ENCODE measurements at regions not wholly inside any gene's neighbourhood (a gene's known extent, or its start where the extent isn't known, plus 50 kb on each side); places are given as distances from the start of the nearest gene placed in this dataset.

DNA sequence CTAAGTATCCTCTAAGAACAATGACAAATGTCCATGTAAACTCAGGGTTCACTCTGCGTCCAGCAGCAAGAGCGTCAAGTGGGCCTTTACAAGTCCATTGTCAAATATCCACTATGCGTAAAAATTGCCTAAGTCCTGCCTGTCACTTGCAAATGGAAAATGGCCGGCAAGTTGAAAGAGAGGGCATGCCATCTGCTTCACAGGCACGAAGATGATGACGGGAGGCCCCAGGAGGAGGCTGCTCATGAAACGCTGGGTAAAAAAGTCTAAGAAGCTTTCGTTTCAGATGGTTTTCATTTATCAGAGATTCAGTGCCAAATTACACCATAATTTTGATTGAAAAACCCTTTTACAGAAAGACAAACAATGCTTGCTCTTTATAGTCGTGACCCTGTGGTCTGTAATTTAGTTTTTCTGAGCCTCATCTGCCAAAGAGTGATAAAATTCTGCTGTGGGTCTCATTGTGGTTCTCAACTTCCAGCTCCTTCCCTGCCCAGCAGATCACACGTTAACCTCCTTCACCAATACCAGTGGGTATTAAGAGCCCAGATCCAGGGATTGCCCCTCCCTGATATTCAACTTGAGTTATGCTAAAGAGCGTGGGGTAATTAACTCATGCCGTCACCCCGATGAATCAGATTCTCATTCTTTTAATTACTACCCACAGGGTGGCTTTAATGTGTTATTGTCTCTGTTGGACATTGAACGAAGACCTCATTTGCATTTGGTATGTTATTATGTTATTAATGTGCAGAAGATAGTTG, 160.2 kb upstream of the ALKAL2 start:
- Histone ChIP-seq H3K27ac (replicated peaks) (no peak overlapping the region), H3K4me3 (no peak overlapping the region), H3K9me3 (replicated peaks) (no peaks in the 10 kb centered on the region), H3K4me1 (no peaks in the 10 kb centered on the region), H3K27me3 (ENCODE audit: low read depth) (peaks cover 84% of the 10 kb centered on the region), H3K36me3 (no peaks in the 10 kb centered on the region)
- TF ChIP-seq, protein P1, sequence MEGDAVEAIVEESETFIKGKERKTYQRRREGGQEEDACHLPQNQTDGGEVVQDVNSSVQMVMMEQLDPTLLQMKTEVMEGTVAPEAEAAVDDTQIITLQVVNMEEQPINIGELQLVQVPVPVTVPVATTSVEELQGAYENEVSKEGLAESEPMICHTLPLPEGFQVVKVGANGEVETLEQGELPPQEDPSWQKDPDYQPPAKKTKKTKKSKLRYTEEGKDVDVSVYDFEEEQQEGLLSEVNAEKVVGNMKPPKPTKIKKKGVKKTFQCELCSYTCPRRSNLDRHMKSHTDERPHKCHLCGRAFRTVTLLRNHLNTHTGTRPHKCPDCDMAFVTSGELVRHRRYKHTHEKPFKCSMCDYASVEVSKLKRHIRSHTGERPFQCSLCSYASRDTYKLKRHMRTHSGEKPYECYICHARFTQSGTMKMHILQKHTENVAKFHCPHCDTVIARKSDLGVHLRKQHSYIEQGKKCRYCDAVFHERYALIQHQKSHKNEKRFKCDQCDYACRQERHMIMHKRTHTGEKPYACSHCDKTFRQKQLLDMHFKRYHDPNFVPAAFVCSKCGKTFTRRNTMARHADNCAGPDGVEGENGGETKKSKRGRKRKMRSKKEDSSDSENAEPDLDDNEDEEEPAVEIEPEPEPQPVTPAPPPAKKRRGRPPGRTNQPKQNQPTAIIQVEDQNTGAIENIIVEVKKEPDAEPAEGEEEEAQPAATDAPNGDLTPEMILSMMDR (IDR thresholded peaks at IDR 0.05; ENCODE audit: borderline replicate concordance) = no peak
- no peak for DNase-seq
- intact Hi-C loops (cut with micrococcal nuclease) = no loop called here

- TF ChIP-seq, protein P1 (IDR thresholded peaks at IDR 0.05; ENCODE audit: borderline replicate concordance) = no peak
- Histone ChIP-seq H3K4me3 (no peak overlapping the region), H3K9me3 (replicated peaks) (no peaks in the 10 kb centered on the region), H3K27ac (replicated peaks) (no peak overlapping the region), H3K4me1 (no peaks in the 10 kb centered on the region), H3K27me3 (ENCODE audit: low read depth) (peaks cover 77% of the 10 kb centered on the region), H3K36me3 (no peaks in the 10 kb centered on the region)
- intact Hi-C loops (cut with micrococcal nuclease) = no loop called here
- DNase-seq = no peak
These were observed 159.2 kb upstream of the ALKAL2 start for GRCh38 chr2:446963-447530.

DNA sequence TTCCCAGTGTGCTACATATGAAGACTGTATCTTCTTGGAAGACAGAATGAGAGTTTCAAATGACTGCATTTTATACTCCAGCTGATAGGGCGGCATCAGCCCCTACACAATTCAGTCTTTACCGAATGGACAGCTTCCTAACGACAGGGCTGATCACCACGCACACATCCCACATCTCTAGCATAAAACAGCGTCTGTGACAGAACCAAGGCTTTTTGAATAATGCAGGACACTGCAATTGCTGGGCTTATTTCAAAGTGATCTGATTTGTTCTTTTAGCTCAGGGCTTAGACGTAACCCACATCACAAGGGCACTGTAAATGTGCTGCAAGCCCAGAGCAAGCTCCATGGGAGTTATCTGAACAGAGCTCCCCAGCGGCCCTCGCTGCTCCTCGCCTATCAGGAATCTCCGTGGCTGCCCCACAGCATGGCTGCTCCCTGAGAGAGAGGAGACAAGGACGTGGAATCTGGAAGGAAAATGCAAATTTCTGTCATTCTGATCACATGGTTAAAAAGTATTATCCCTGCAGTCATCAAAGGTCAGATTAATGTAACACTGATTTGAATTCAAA, 158.5 kb upstream of the ALKAL2 start:
- Histone ChIP-seq H3K36me3 (no peaks in the 10 kb centered on the region), H3K27ac (replicated peaks) (no peak overlapping the region), H3K27me3 (ENCODE audit: low read depth) (peaks cover 76% of the 10 kb centered on the region), H3K9me3 (replicated peaks) (no peaks in the 10 kb centered on the region), H3K4me1 (no peaks in the 10 kb centered on the region), H3K4me3 (no peak overlapping the region)
- DNase-seq = no peak
- intact Hi-C loops (cut with micrococcal nuclease) = no loop called here
- TF ChIP-seq, protein P1 (IDR thresholded peaks at IDR 0.05; ENCODE audit: borderline replicate concordance) = no peak

GRCh38 chr2:445896-446295, 158.0 kb upstream of the ALKAL2 start:
- TF ChIP-seq, protein P1 (IDR thresholded peaks at IDR 0.05; ENCODE audit: borderline replicate concordance) = no peak
- no peak overlapping the region for H3K27ac ChIP-seq (replicated peaks)
- no peak for DNase-seq
- H3K27me3 ChIP-seq (ENCODE audit: low read depth) = peaks cover 76% of the 10 kb centered on the region
- no peaks in the 10 kb centered on the region for H3K36me3 ChIP-seq
- H3K9me3 ChIP-seq (replicated peaks) = no peaks in the 10 kb centered on the region
- H3K4me3 ChIP-seq = no peak overlapping the region
- intact Hi-C loops (cut with micrococcal nuclease) = no loop called here
- no peaks in the 10 kb centered on the region for H3K4me1 ChIP-seq

DNA sequence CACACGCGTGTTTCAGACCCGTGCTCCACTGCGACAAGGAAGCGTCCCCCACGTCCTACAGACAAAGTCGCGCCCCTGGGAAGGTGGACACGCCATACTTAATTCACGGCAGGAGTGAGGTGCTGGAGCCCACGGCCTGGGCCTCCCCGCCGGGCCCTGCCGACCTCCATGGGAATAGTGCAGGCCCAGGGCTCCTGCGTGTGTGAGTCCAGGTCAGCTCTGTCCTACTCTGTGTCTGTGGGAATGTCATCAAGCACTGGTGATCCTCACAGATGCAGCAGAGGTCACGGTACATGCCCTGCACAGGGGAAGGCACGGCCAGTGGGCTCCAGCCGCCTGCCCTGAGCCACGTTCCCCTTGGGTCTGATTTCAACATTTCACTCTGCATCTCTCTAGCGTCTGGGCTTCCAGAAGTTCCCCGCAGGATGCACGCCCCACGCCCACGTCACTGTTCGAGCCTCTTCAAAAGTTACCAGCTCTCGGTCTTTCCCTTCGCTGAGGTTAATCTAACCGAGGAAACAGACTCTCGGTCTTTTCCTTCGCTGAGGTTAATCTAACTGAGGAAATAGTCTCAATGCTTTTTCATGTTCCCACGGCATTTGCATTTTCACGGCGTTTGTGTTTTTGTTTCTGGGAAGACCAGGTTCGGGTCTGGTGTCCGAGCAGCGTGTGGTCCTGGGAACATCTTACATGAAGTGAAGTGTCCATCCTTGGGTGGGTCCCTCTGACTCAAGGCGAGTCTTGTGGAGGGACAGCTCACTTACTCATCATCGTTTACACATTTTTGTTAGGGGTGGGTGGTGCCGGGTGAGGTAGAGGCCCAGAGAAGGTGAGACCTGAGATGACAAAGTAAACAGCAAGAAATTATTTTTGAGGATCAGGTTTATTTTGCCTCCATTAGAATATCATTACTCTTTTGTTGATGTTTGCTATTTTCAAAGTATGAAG, 157.3 kb upstream of the ALKAL2 start:
- H3K4me3 ChIP-seq = no peak overlapping the region
- TF ChIP-seq, protein P1 (IDR thresholded peaks at IDR 0.05; ENCODE audit: borderline replicate concordance) = no peak
- intact Hi-C loops (cut with micrococcal nuclease) = no loop called here
- no peak overlapping the region for H3K27ac ChIP-seq (replicated peaks)
- H3K36me3 ChIP-seq = no peaks in the 10 kb centered on the region
- no peak for DNase-seq
- H3K9me3 ChIP-seq (replicated peaks) = no peaks in the 10 kb centered on the region
- H3K27me3 ChIP-seq (ENCODE audit: low read depth) = peaks cover 77% of the 10 kb centered on the region
- H3K4me1 ChIP-seq = no peaks in the 10 kb centered on the region

Measured in left ventricle myocardium inferior (tissue), 1 donor.